H1 (cell line): ENCODE measurements at regions not wholly inside any gene's neighbourhood (a gene's known extent, or its start where the extent isn't known, plus 50 kb on each side); places are given as distances from the start of the nearest gene placed in this dataset.

Experiments
- CTCF ChIA-PET: fragments of 300-600 bp; sonication (Branson Sonifier 250); formaldehyde crosslinking; loops from one replicate; lab custom pipeline; 2021; ENCODE audit not compliant: partially characterized antibody; lab: Charles Lee
- POLR2A ChIA-PET: fragments of 300-600 bp; sonication (Branson Sonifier 250); formaldehyde crosslinking; loops from one replicate; lab custom pipeline; 2021; ENCODE audit warnings: inconsistent platforms; ENCODE audit not compliant: partially characterized antibody; lab: Charles Lee
- DNase-seq, 2 experiments: peaks; one replicate each; pipeline versions ENCODE4 v3.0.0 to v3.0.0-alpha.2; 2010 to 2022; ENCODE audit warnings: low spot score in 2 of 2, low read depth in 1 of 2, mixed read lengths in 1 of 2
- FAIRE-seq: peaks from 2 replicates; lab custom pipeline; 2011; peaks lifted over from hg19 to GRCh38; lab: Jason Lieb, UNC
- H2AFZ ChIP-seq: 2 replicates; pipeline ENCODE4 v1.8.1; 2012; ENCODE audit warnings: low read length, inconsistent platforms
- H2AK5ac ChIP-seq: 2 replicates; pipeline ENCODE4 v1.6.1; 2013; ENCODE audit warnings: low read depth, low read length
- H2BK120ac ChIP-seq: replicated peaks from 2 replicates; pipeline ENCODE3; 2013; ENCODE audit warnings: low read depth, low read length, inconsistent platforms
- H2BK12ac ChIP-seq: 2 replicates; pipeline ENCODE4 v1.6.1; 2013; ENCODE audit warnings: low read depth, low read length
- H2BK15ac ChIP-seq: 2 replicates; pipeline ENCODE4 v1.6.1; 2013; ENCODE audit warnings: low read length
- H2BK20ac ChIP-seq: 2 replicates; pipeline ENCODE4 v1.6.1; 2013; ENCODE audit warnings: low read length
- H2BK5ac ChIP-seq: 2 replicates; pipeline ENCODE4 v1.6.1; 2013; ENCODE audit warnings: low read depth, low read length
- H3K14ac ChIP-seq: 2 replicates; pipeline ENCODE4 v1.6.1; 2013; ENCODE audit warnings: inconsistent platforms; ENCODE audit not compliant: insufficient read length
- H3K18ac ChIP-seq: 2 replicates; pipeline ENCODE4 v1.6.1; 2013; ENCODE audit warnings: low read length; ENCODE audit errors: extremely low read depth
- H3K23ac ChIP-seq: 2 replicates; pipeline ENCODE4 v1.6.1; 2013; ENCODE audit warnings: inconsistent platforms; ENCODE audit not compliant: insufficient read length
- H3K23me2 ChIP-seq: 2 replicates; pipeline ENCODE4 v1.6.1; 2013; ENCODE audit warnings: low read depth, low read length
- H3K27ac ChIP-seq: 2 replicates; pipeline ENCODE4 v1.6.1; 2011; ENCODE audit warnings: low read depth, low read length, inconsistent platforms
- H3K27me3 ChIP-seq, 4 experiments: replicated peaks in 1 of 4; 1 replicate in 1 of 4; 2 replicates in 3 of 4; pipeline versions ENCODE4 v1.6.1 to v1.8.1; 2011 to 2013; ENCODE audit warnings: low read length in 3 of 4, mild to moderate bottlenecking in 3 of 4, inconsistent platforms in 2 of 4, mixed read lengths in 2 of 4, moderate library complexity in 1 of 4; ENCODE audit not compliant: control insufficient read depth in 3 of 4, insufficient read depth in 3 of 4; ENCODE audit errors: extremely low read depth in 1 of 4
- H3K36me3 ChIP-seq, 4 experiments: 2 replicates each; pipeline versions ENCODE4 v1.6.1 to v1.8.1; 2011 to 2013; ENCODE audit warnings: mild to moderate bottlenecking in 4 of 4, low read length in 3 of 4, moderate library complexity in 2 of 4, control low read depth in 1 of 4, inconsistent platforms in 1 of 4; ENCODE audit not compliant: insufficient read depth in 4 of 4, control insufficient read depth in 2 of 4
- H3K4ac ChIP-seq: replicated peaks from 2 replicates; pipeline ENCODE3; 2013; ENCODE audit warnings: low read length, low read depth, mixed read lengths, inconsistent platforms; ENCODE audit not compliant: insufficient read length
- H3K4me1 ChIP-seq, 4 experiments: replicated peaks in 1 of 4; 1 replicate in 1 of 4; 2 replicates in 3 of 4; pipeline versions ENCODE4 v1.6.1 to v1.8.1; 2011 to 2013; ENCODE audit warnings: low read length in 3 of 4, inconsistent platforms in 2 of 4, mixed read lengths in 1 of 4; ENCODE audit not compliant: insufficient read depth in 4 of 4, control insufficient read depth in 3 of 4
- H3K4me2 ChIP-seq, 2 experiments: 2 replicates each; pipeline versions ENCODE4 v1.6.1 to v1.8.1; 2011 to 2013; ENCODE audit warnings: low read depth in 2 of 2, low read length in 2 of 2, control low read depth in 1 of 2, inconsistent platforms in 1 of 2, mild to moderate bottlenecking in 1 of 2; ENCODE audit not compliant: insufficient read depth in 1 of 2
- H3K4me3 ChIP-seq, 4 experiments: fragments of 200-600, 300-600 bp in 1 of 4; sonication (generic), shearing (Covaris generic), sonication (Bioruptor Twin) in 1 of 4; 2 replicates each; pipeline versions ENCODE4 v1.5.1 to v1.8.1; 2011 to 2016; ENCODE audit warnings: low read length in 4 of 4, low read depth in 3 of 4, control low read depth in 2 of 4, inconsistent platforms in 2 of 4, mild to moderate bottlenecking in 2 of 4, mixed read lengths in 1 of 4, moderate library complexity in 1 of 4; ENCODE audit not compliant: insufficient read depth in 2 of 4; ENCODE audit errors: extremely low read depth in 1 of 4
- H3K56ac ChIP-seq: replicated peaks from 2 replicates; pipeline ENCODE3; 2013; ENCODE audit warnings: low read depth, mild to moderate bottlenecking, mixed read lengths, low read length, inconsistent platforms; ENCODE audit not compliant: insufficient read length
- H3K79me1 ChIP-seq: 2 replicates; pipeline ENCODE4 v1.6.1; 2013; ENCODE audit warnings: low read depth, low read length, control low read depth
- H3K79me2 ChIP-seq, 2 experiments: 2 replicates each; pipeline versions ENCODE4 v1.6.1 to v1.8.1; 2012 to 2013; ENCODE audit warnings: low read length in 2 of 2, mild to moderate bottlenecking in 2 of 2, inconsistent platforms in 1 of 2; ENCODE audit not compliant: insufficient read depth in 2 of 2, control insufficient read depth in 1 of 2
- H3K9ac ChIP-seq, 4 experiments: replicated peaks in 1 of 4; 1 replicate in 1 of 4; 2 replicates in 3 of 4; pipeline versions ENCODE4 v1.6.1 to v1.8.1; 2011 to 2013; ENCODE audit warnings: low read depth in 3 of 4, low read length in 3 of 4, control low read depth in 2 of 4, mild to moderate bottlenecking in 2 of 4, moderate library complexity in 2 of 4, inconsistent platforms in 1 of 4; ENCODE audit errors: extremely low read depth in 1 of 4
- H3K9me3 ChIP-seq, 2 experiments: 2 replicates each; pipeline versions ENCODE4 v1.6.1 to v1.8.1; 2012 to 2013; ENCODE audit warnings: mild to moderate bottlenecking in 2 of 2, moderate library complexity in 2 of 2, control low read depth in 1 of 2, inconsistent platforms in 1 of 2, low read depth in 1 of 2, low read length in 1 of 2, mixed read lengths in 1 of 2; ENCODE audit not compliant: insufficient read depth in 2 of 2
- H4K20me1 ChIP-seq, 2 experiments: replicated peaks in 1 of 2; 2 replicates each; pipeline versions ENCODE3 to v1.8.1; 2011 to 2013; ENCODE audit warnings: inconsistent platforms in 2 of 2, low read length in 2 of 2, mild to moderate bottlenecking in 1 of 2; ENCODE audit not compliant: insufficient read depth in 2 of 2, control insufficient read depth in 1 of 2
- H4K5ac ChIP-seq: 2 replicates; pipeline ENCODE4 v1.6.1; 2013; ENCODE audit warnings: low read length, low read depth, mixed read lengths, inconsistent platforms; ENCODE audit not compliant: insufficient read length
- H4K8ac ChIP-seq: 2 replicates; pipeline ENCODE4 v1.8.0; 2013; ENCODE audit warnings: mild to moderate bottlenecking, moderate library complexity, low read length, inconsistent platforms; ENCODE audit not compliant: insufficient read depth; ENCODE audit errors: extremely low read depth
- H4K91ac ChIP-seq: replicated peaks from 2 replicates; pipeline ENCODE3; 2013; ENCODE audit warnings: low read length, mixed read lengths, inconsistent platforms; ENCODE audit not compliant: insufficient read length
- BCL11A ChIP-seq, 2 experiments: IDR thresholded peaks; one replicate each; pipeline ENCODE4 v1.6.1; 2011; ENCODE audit warnings: low read depth in 2 of 2, low read length in 2 of 2, mild to moderate bottlenecking in 2 of 2
- CBX8 ChIP-seq: fragments of 300-800, 300-1000 bp; sonication (generic); IDR thresholded peaks from 2 replicates; pipeline ENCODE4 v1.7.1; 2016; ENCODE audit warnings: low read depth, low read length, borderline replicate concordance
- KDM4A ChIP-seq: IDR thresholded peaks from one replicate; pipeline ENCODE4 v1.7.1; 2012; ENCODE audit warnings: low read depth, mild to moderate bottlenecking, moderate library complexity, low read length, inconsistent platforms; ENCODE audit not compliant: severe bottlenecking
- NRF1 ChIP-seq: IDR thresholded peaks from 2 replicates; pipeline ENCODE4 v1.6.1; 2011; ENCODE audit warnings: mild to moderate bottlenecking, low read depth, low read length, improper control_type of control experiment
- PHF8 ChIP-seq: fragments of 200-600 bp; sonication (generic); conservative IDR thresholded peaks from 2 replicates; pipeline ENCODE4 v1.7.1; 2012; ENCODE audit warnings: low read depth, mild to moderate bottlenecking, inconsistent platforms, low read length, moderate library complexity
- RBBP5 ChIP-seq: IDR thresholded peaks from 2 replicates; pipeline ENCODE4 v1.7.1; 2012; ENCODE audit warnings: low read depth, mild to moderate bottlenecking, inconsistent platforms, low read length, moderate library complexity, borderline replicate concordance
- RNF2 ChIP-seq: fragments of 200-900, 300-1000 bp; sonication (generic); IDR thresholded peaks from 2 replicates; pipeline ENCODE4 v1.7.1; 2016; ENCODE audit warnings: borderline replicate concordance, low read depth, mild to moderate bottlenecking, antibody characterized with exemption, low read length; ENCODE audit not compliant: poor library complexity, severe bottlenecking; ENCODE audit errors: missing control alignments
- SP1 ChIP-seq: IDR thresholded peaks from 2 replicates; pipeline ENCODE4 v1.6.1; 2011; ENCODE audit warnings: low read depth, low read length
- SUZ12 ChIP-seq: fragments of 200-600 bp; sonication (generic); IDR thresholded peaks from 2 replicates; pipeline ENCODE4 v1.6.1; 2012; ENCODE audit warnings: mild to moderate bottlenecking, inconsistent platforms, low read length, moderate library complexity, mixed read lengths
- TAF7 ChIP-seq: optimal IDR thresholded peaks from 2 replicates; pipeline ENCODE3; 2011; ENCODE audit warnings: low read depth, mild to moderate bottlenecking, inconsistent platforms, low read length, moderate library complexity, borderline replicate concordance
- WGBS, 2 experiments: shearing (Covaris generic) in 1 of 2; methylation state at CpG; one replicate each; pipeline versions ENCODE4 v1.1.6 to v1.1.7; 2013 to 2015; ENCODE audit warnings: low lambda C conversion rate in 2 of 2, mixed read lengths in 2 of 2, inconsistent platforms in 1 of 2, low coverage in 1 of 2, missing lambda C conversion rate in 1 of 2; ENCODE audit not compliant: insufficient replicate concordance in 2 of 2, insufficient coverage in 1 of 2, insufficient read length in 1 of 2; ENCODE audit errors: extremely low coverage in 1 of 2, missing lambda C conversion rate in 1 of 2; 5-methylcytosine and 5-hydroxymethylcytosine counted together

- H3K4me2 ChIP-seq: no peak overlapping the region
- no peak overlapping the region for H3K4ac ChIP-seq
- DNase-seq (no peak), FAIRE-seq (no peak)
- H2BK12ac ChIP-seq: no peak overlapping the region
- no peak overlapping the region for H4K8ac ChIP-seq
- ChIA-PET CTCF (interaction anchor here (0.8 to 1.1 kb wide), 2 partner anchors 300 to 427 kb away, joined by 3 read pairs; no protein-coding TSS in a partner anchor), POLR2A (no interaction called here)
- H4K20me1 ChIP-seq: no peaks in the 10 kb centered on the region
- H4K91ac ChIP-seq: no peak overlapping the region
- H2BK15ac ChIP-seq: no peak overlapping the region
- no peaks in the 10 kb centered on the region for H3K79me2 ChIP-seq
- H3K23me2 ChIP-seq: no peaks in the 10 kb centered on the region
- no peak overlapping the region for H3K18ac ChIP-seq
- no peak overlapping the region for H3K4me3 ChIP-seq
- H4K5ac ChIP-seq: no peak overlapping the region
- no peaks in the 10 kb centered on the region for H3K36me3 ChIP-seq
- no peak overlapping the region for H2AK5ac ChIP-seq
- no peak overlapping the region for H2BK5ac ChIP-seq
- WGBS, 2 experiments: 89% methylated on average over 1 of the region's 1 CpG; no CpG with 5 or more reads in 1 of the 2 experiments
- no peak overlapping the region for H3K14ac ChIP-seq
- H2AFZ ChIP-seq: no peak overlapping the region
- H2BK120ac ChIP-seq: no peak overlapping the region
- TF ChIP-seq SUZ12 (no peak), RNF2 (no peak), KDM4A (no peak), NRF1 (no peak), BCL11A (IDR thresholded peaks at IDR 0.05; ENCODE audit: low read depth in 2 of 2, low read length in 2 of 2) (no peak), CBX8 (no peak), SP1 (no peak), PHF8 (no peak), RBBP5 (no peak), TAF7 (no peak)
- no peak overlapping the region for H3K27ac ChIP-seq
- H3K27me3 ChIP-seq: no peaks in the 10 kb centered on the region
- H2BK20ac ChIP-seq: no peak overlapping the region
- no peaks in the 10 kb centered on the region for H3K4me1 ChIP-seq
- H3K9ac ChIP-seq: no peak overlapping the region
- no peaks in the 10 kb centered on the region for H3K9me3 ChIP-seq
- H3K79me1 ChIP-seq: no peaks in the 10 kb centered on the region
- H3K23ac ChIP-seq: no peak overlapping the region
- no peak overlapping the region for H3K56ac ChIP-seq
These were observed 889.2 kb downstream of the PDCD6IP start for GRCh38 chr3:34687671-34688070.
